DOHH2 (cell line): ENCODE measurements at regions not wholly inside any gene's neighbourhood (a gene's known extent, or its start where the extent isn't known, plus 50 kb on each side); places are given as distances from the start of the nearest gene placed in this dataset.

Source experiments
- CTCF ChIP-seq: fragments of 200-600 bp; sonication (generic); IDR thresholded peaks from one replicate; pipeline ENCODE4 v1.5.1; 2014; ENCODE audit warnings: antibody characterized with exemption, mild to moderate bottlenecking, low read depth, low read length; ENCODE audit not compliant: poor library complexity, severe bottlenecking
- EZH2phosphoT487 ChIP-seq: fragments of 200-600 bp; sonication (generic); IDR thresholded peaks from 2 replicates; pipeline ENCODE4 v1.6.1; 2017; ENCODE audit warnings: borderline replicate concordance, mild to moderate bottlenecking, antibody characterized with exemption, low read length, moderate library complexity, mixed read lengths

GRCh38 chr4:138028923-138029322, 213.2 kb downstream of the SLC7A11 start:
- TF ChIP-seq CTCF (no peak), EZH2phosphoT487 (no peak)
